Neuronal stem cell (in vitro differentiated cells): ENCODE measurements at regions not wholly inside any gene's neighbourhood (a gene's known extent, or its start where the extent isn't known, plus 50 kb on each side); places are given as distances from the start of the nearest gene placed in this dataset.
"Not testable (repeated sequence)": the region's sequence is repeated elsewhere in the genome, so short reads cannot be mapped to it uniquely, and the experiment has no call there.

Experiments
- DNase-seq: peaks from one replicate; pipeline ENCODE4 v3.0.0-alpha.2; 2013; ENCODE audit warnings: low spot score
- H2AFZ ChIP-seq: one replicate; pipeline ENCODE4 v1.6.1; 2013; ENCODE audit warnings: mild to moderate bottlenecking, low read length, inconsistent platforms
- H2AK5ac ChIP-seq: 2 replicates; pipeline ENCODE4 v1.6.1; 2013; ENCODE audit warnings: low read depth, mild to moderate bottlenecking, inconsistent platforms, low read length, moderate library complexity, mixed read lengths
- H2BK120ac ChIP-seq: 2 replicates; pipeline ENCODE4 v1.6.1; 2013; ENCODE audit warnings: low read depth, mild to moderate bottlenecking, inconsistent platforms, low read length, moderate library complexity, mixed read lengths
- H2BK12ac ChIP-seq: one replicate; pipeline ENCODE4 v1.6.1; 2013; ENCODE audit warnings: low read length, inconsistent platforms
- H2BK15ac ChIP-seq: 2 replicates; pipeline ENCODE4 v1.6.1; 2013; ENCODE audit warnings: mild to moderate bottlenecking, low read length, inconsistent platforms, mixed read lengths
- H2BK5ac ChIP-seq: one replicate; pipeline ENCODE4 v1.6.1; 2013; ENCODE audit warnings: inconsistent platforms, mild to moderate bottlenecking, low read length, moderate library complexity
- H3K14ac ChIP-seq: one replicate; pipeline ENCODE4 v1.6.1; 2013; ENCODE audit warnings: low read length, inconsistent platforms
- H3K18ac ChIP-seq: 2 replicates; pipeline ENCODE4 v1.6.1; 2013; ENCODE audit warnings: low read length, inconsistent platforms
- H3K23ac ChIP-seq: 2 replicates; pipeline ENCODE4 v1.6.1; 2013; ENCODE audit warnings: low read depth, mild to moderate bottlenecking, mixed read lengths, low read length, inconsistent platforms; ENCODE audit not compliant: poor library complexity
- H3K27ac ChIP-seq: replicated peaks from 3 replicates; pipeline ENCODE4 v1.5.1; 2013; ENCODE audit warnings: low read length, inconsistent platforms
- H3K27me3 ChIP-seq, 3 experiments: 2 replicates each; pipeline ENCODE4 v1.6.1; 2013; ENCODE audit warnings: low read length in 3 of 3, mild to moderate bottlenecking in 2 of 3, inconsistent platforms in 1 of 3, low read depth in 1 of 3, mixed read lengths in 1 of 3, moderate library complexity in 1 of 3; ENCODE audit not compliant: control insufficient read depth in 3 of 3, insufficient read depth in 3 of 3
- H3K36me3 ChIP-seq, 2 donors: replicated peaks in 1 of 2; 2 replicates each; pipeline ENCODE4 v1.6.1; 2013; ENCODE audit warnings: low read length in 2 of 2; ENCODE audit not compliant: control insufficient read depth in 2 of 2, insufficient read depth in 2 of 2
- H3K4ac ChIP-seq: 2 replicates; pipeline ENCODE4 v1.6.1; 2013; ENCODE audit warnings: inconsistent platforms, mild to moderate bottlenecking, low read length, moderate library complexity
- H3K4me1 ChIP-seq, 2 donors: 1 replicate in 1 of 2; 2 replicates in 1 of 2; pipeline ENCODE4 v1.6.1; 2013; ENCODE audit warnings: low read length in 2 of 2, low read depth in 1 of 2; ENCODE audit not compliant: control insufficient read depth in 2 of 2, insufficient read depth in 1 of 2
- H3K4me2 ChIP-seq: one replicate; pipeline ENCODE4 v1.6.1; 2013; ENCODE audit warnings: mild to moderate bottlenecking, low read length, inconsistent platforms; ENCODE audit not compliant: insufficient read depth, poor library complexity, severe bottlenecking
- H3K4me3 ChIP-seq, 2 donors: 2 replicates each; pipeline ENCODE4 v1.5.1; 2013; ENCODE audit warnings: low read length in 2 of 2, mild to moderate bottlenecking in 2 of 2, inconsistent platforms in 1 of 2, moderate library complexity in 1 of 2
- H3K79me1 ChIP-seq: one replicate; pipeline ENCODE4 v1.6.1; 2013; ENCODE audit warnings: low read depth, mild to moderate bottlenecking, inconsistent platforms, low read length, moderate library complexity
- H3K9ac ChIP-seq: one replicate; pipeline ENCODE4 v1.6.1; 2013; ENCODE audit warnings: mild to moderate bottlenecking, low read depth, low read length, inconsistent platforms; ENCODE audit not compliant: poor library complexity
- H3K9me3 ChIP-seq, 2 donors: replicated peaks in 1 of 2; 2 replicates each; pipeline versions ENCODE3 to v1.6.1; 2013; ENCODE audit warnings: low read length in 2 of 2, mild to moderate bottlenecking in 2 of 2, inconsistent platforms in 1 of 2, low read depth in 1 of 2, mixed read lengths in 1 of 2, moderate library complexity in 1 of 2; ENCODE audit not compliant: control insufficient read depth in 2 of 2, insufficient read depth in 1 of 2
- H4K8ac ChIP-seq: one replicate; pipeline ENCODE4 v1.6.1; 2013; ENCODE audit warnings: low read depth, mild to moderate bottlenecking, inconsistent platforms, low read length, moderate library complexity
- H4K91ac ChIP-seq: one replicate; pipeline ENCODE4 v1.6.1; 2013; ENCODE audit warnings: low read length, low read depth, mild to moderate bottlenecking, inconsistent platforms; ENCODE audit not compliant: poor library complexity
- WGBS, 2 donors: extraction: QIAGEN DNeasy Blood & Tissue Kit; methylation state at CpG; one replicate each; pipeline ENCODE4 v1.1.7; 2013; ENCODE audit warnings: missing lambda C conversion rate in 2 of 2, mixed read lengths in 1 of 2; ENCODE audit not compliant: insufficient read length in 2 of 2, insufficient replicate concordance in 1 of 2; ENCODE audit errors: extremely low coverage in 2 of 2; 5-methylcytosine and 5-hydroxymethylcytosine counted together

DNA sequence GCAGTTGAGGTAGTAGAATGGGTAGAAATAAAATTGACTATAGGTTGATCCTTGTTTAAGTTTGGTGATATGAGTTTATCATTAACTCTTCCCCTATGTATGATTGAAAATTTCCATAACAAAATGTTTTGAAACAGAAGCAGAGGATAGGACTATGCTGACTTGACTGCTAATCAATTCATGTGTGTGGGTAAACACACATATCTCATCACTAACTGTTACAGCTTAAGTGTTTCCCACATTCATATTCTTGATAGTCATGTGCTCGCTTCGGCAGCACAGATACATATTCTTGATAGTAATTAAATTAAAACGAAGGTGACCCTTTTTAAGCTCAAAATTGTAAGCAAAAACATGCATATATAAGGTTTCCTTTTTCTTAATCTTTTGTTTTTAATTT lies 68.2 kb upstream of the SAMSN1 start:
- H3K18ac ChIP-seq: no peak overlapping the region
- no peak overlapping the region for H4K91ac ChIP-seq
- H3K4me2 ChIP-seq: no peak overlapping the region
- H3K79me1 ChIP-seq: no peaks in the 10 kb centered on the region
- no peaks in the 10 kb centered on the region for H3K9me3 ChIP-seq
- no peak overlapping the region for H2BK15ac ChIP-seq
- no peak overlapping the region for H2BK5ac ChIP-seq
- no peak overlapping the region for H3K4ac ChIP-seq
- H2BK12ac ChIP-seq: no peak overlapping the region
- H3K9ac ChIP-seq: no peak overlapping the region
- H2AFZ ChIP-seq: no peak overlapping the region
- no peak overlapping the region for H2AK5ac ChIP-seq
- H3K4me1 ChIP-seq: no peaks in the 10 kb centered on the region
- H3K14ac ChIP-seq: no peak overlapping the region
- H3K27me3 ChIP-seq: no peaks in the 10 kb centered on the region
- H3K27ac ChIP-seq: no peak overlapping the region
- no peak for DNase-seq
- H2BK120ac ChIP-seq: no peak overlapping the region
- no CpG with 5 or more reads among the region's 3 CpGs for WGBS, 2 donors
- H3K36me3 ChIP-seq: no peaks in the 10 kb centered on the region
- no peak overlapping the region for H3K4me3 ChIP-seq
- no peak overlapping the region for H3K23ac ChIP-seq
- H4K8ac ChIP-seq: no peak overlapping the region

DNA sequence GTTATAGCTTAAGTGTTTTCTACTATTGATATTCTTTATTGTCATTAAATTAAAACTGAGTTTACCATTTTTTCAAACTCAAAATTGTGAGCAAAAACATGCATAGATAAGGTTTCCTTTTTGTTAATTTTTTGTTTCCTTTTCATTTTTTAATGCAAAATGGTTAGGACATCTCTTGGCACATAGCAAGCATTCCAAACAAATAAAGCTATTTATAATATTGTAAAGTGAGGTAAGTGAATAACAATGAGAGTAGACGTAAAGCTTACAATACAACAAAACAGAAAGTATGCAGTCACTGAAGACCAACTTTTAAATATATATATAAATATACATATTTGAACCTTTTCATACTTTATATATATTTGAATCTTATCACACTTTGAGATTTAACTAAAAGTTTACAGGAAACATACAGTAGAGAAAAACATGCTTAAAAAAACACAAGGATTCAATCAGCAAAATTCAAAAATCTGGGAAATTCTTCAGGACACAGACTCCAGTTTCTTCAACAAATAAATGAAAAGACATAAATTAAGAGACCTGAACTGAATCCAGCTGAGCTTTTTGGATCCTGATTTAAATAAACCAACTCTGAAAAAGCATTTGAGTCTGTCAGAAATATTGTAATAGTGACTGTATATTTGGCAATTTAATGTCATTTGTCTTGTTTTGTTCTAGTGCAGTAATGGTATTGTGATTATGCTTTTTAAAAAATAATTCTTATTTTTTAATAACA lies 67.5 kb upstream of the SAMSN1 start:
- H3K27ac ChIP-seq: no peak overlapping the region
- no peak overlapping the region for H4K91ac ChIP-seq
- H3K36me3 ChIP-seq: no peaks in the 10 kb centered on the region
- no peaks in the 10 kb centered on the region for H3K79me1 ChIP-seq
- H3K4me2 ChIP-seq: no peak overlapping the region
- no peak overlapping the region for H2AFZ ChIP-seq
- no peak overlapping the region for H2BK12ac ChIP-seq
- no peak overlapping the region for H3K14ac ChIP-seq
- no peak overlapping the region for H3K4ac ChIP-seq
- no CpG with 5 or more reads among the region's 1 CpG for WGBS, 2 donors
- no peak overlapping the region for H3K4me3 ChIP-seq
- no peak overlapping the region for H4K8ac ChIP-seq
- no peak overlapping the region for H3K23ac ChIP-seq
- H3K27me3 ChIP-seq: no peaks in the 10 kb centered on the region
- no peak overlapping the region for H3K9ac ChIP-seq
- H2BK5ac ChIP-seq: no peak overlapping the region
- H3K18ac ChIP-seq: no peak overlapping the region
- no peaks in the 10 kb centered on the region for H3K9me3 ChIP-seq
- no peak overlapping the region for H2BK15ac ChIP-seq
- H2AK5ac ChIP-seq: no peak overlapping the region
- no peak for DNase-seq
- no peak overlapping the region for H2BK120ac ChIP-seq
- no peaks in the 10 kb centered on the region for H3K4me1 ChIP-seq

DNA sequence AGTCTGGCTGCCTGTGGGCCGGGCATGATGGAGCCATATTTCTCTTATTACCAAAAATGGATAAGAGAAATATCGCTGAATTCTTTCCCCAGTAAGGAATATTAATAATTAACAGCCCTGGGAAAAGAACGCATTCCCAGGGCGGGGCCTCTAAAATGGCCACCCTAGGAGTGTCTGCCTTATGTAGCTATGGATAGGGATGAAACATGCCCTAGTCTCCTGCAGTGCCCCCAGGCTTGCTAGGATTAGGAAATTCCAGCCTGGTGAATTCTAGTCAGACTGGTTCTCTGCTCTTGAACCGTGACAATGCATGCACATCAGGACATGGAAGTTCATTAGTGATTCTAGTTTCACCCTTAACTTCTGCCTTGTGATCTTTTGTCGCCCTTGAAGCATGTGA lies 64.0 kb upstream of the SAMSN1 start:
- not testable (repeated sequence) for H3K4me2 ChIP-seq, H4K8ac ChIP-seq, H3K9ac ChIP-seq, H2BK12ac ChIP-seq, H3K23ac ChIP-seq, H3K4me1 ChIP-seq, H3K4ac ChIP-seq, H3K36me3 ChIP-seq, H2BK15ac ChIP-seq, H3K79me1 ChIP-seq, H3K18ac ChIP-seq, H4K91ac ChIP-seq, H3K27me3 ChIP-seq, H3K4me3 ChIP-seq, H3K14ac ChIP-seq, H3K27ac ChIP-seq, DNase-seq, H2AK5ac ChIP-seq, H3K9me3 ChIP-seq, H2AFZ ChIP-seq, H2BK120ac ChIP-seq, H2BK5ac ChIP-seq
- WGBS, 2 donors: no CpG with 5 or more reads among the region's 6 CpGs

DNA sequence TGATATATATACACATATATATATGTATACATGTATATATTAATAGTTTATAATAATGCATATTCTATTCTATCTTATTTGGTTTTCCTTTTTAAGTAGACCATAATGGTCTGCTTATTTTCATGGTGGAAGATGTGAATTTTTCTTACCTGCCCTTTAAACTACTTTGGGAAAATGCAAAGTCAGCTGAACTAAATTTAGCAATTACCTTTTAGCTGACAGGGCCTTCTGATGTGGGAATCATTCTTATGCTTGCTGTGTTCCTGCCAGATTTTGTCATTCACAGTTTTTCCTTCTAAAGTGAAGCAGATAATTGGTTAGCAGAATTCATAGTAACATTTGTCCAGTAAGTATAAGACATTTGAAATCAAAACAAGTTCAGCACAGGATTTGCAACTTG lies 63.2 kb upstream of the SAMSN1 start:
- H2AK5ac ChIP-seq: no peak overlapping the region
- H3K23ac ChIP-seq: no peak overlapping the region
- H3K4ac ChIP-seq: no peak overlapping the region
- DNase-seq: no peak
- no peak overlapping the region for H3K4me2 ChIP-seq
- H2BK12ac ChIP-seq: no peak overlapping the region
- no peak overlapping the region for H3K4me3 ChIP-seq
- no peak overlapping the region for H2BK15ac ChIP-seq
- H3K18ac ChIP-seq: no peak overlapping the region
- no peaks in the 10 kb centered on the region for H3K79me1 ChIP-seq
- H3K27me3 ChIP-seq: no peaks in the 10 kb centered on the region
- no peaks in the 10 kb centered on the region for H3K9me3 ChIP-seq
- no peak overlapping the region for H2BK5ac ChIP-seq
- no peak overlapping the region for H4K8ac ChIP-seq
- H3K4me1 ChIP-seq: no peaks in the 10 kb centered on the region
- H3K27ac ChIP-seq: no peak overlapping the region
- H3K36me3 ChIP-seq: no peaks in the 10 kb centered on the region
- no peak overlapping the region for H2BK120ac ChIP-seq
- H2AFZ ChIP-seq: no peak overlapping the region
- no peak overlapping the region for H4K91ac ChIP-seq
- H3K9ac ChIP-seq: no peak overlapping the region
- no peak overlapping the region for H3K14ac ChIP-seq
